ENCODE measurements at regions not wholly inside any gene's neighbourhood (a gene's known extent, or its start where the extent isn't known, plus 50 kb on each side); places are given as distances from the start of the nearest gene placed in this dataset.

GRCh38 chr9:16959391-16959790 lies 88.9 kb upstream of the BNC2 start:
- TF ChIP-seq CTCF (conservative IDR thresholded peaks at IDR 0.05; ENCODE audit: low read length) (no peak), EZH2phosphoT487 (IDR thresholded peaks at IDR 0.05; ENCODE audit: borderline replicate concordance, low read depth, low read length) (no peak)

All from OCI-LY7 (cell line).